ENCODE measurements at regions not wholly inside any gene's neighbourhood (a gene's known extent, or its start where the extent isn't known, plus 50 kb on each side); places are given as distances from the start of the nearest gene placed in this dataset.

GRCh38 chr6:84953111-84953755 is 188.8 kb upstream of the TBX18 start:
- TF ChIP-seq CTCF (IDR thresholded peaks at IDR 0.05): no peak
- TF ChIP-seq POLR2A (IDR thresholded peaks at IDR 0.05): no peak
